Amniotic stem cell (primary cell): ENCODE measurements at regions not wholly inside any gene's neighbourhood (a gene's known extent, or its start where the extent isn't known, plus 50 kb on each side); places are given as distances from the start of the nearest gene placed in this dataset.

ENCODE experiments used
- DNase-seq: peaks from one replicate; lab custom pipeline; 2025; lab: John Stamatoyannopoulos, UW

GRCh38 chr4:24287096-24287495 lies 297.3 kb downstream of the DHX15 start:
- no peak for DNase-seq

GRCh38 chr4:24285759-24286158 lies 298.6 kb downstream of the DHX15 start:
- no peak for DNase-seq

- no peak for DNase-seq
Observed at GRCh38 chr4:24282446-24282845, 301.9 kb downstream of the DHX15 start.

- DNase-seq, result no peak
Observed at GRCh38 chr4:24279911-24280375, 304.4 kb downstream of the DHX15 start.

GRCh38 chr4:24279469-24279868 lies 304.9 kb downstream of the DHX15 start:
- DNase-seq, result no peak

- no peak for DNase-seq
Observed at GRCh38 chr4:24278693-24279092, 305.7 kb downstream of the DHX15 start.

- no peak for DNase-seq
Observed at GRCh38 chr4:24274381-24274941, 309.9 kb downstream of the DHX15 start.

- no peak for DNase-seq
Observed at GRCh38 chr4:24273136-24273535, 311.2 kb downstream of the DHX15 start.

- no peak for DNase-seq
Observed at GRCh38 chr4:24266951-24267722, 317.2 kb downstream of the DHX15 start.

- DNase-seq, result no peak
Observed at GRCh38 chr4:24265989-24266388, 318.4 kb downstream of the DHX15 start.

- no peak for DNase-seq
Observed at GRCh38 chr4:24262616-24263015, 321.7 kb downstream of the DHX15 start.

GRCh38 chr4:24262084-24262483 lies 322.3 kb downstream of the DHX15 start:
- no peak for DNase-seq

GRCh38 chr4:24260923-24261564 lies 323.3 kb downstream of the DHX15 start:
- DNase-seq, result no peak

GRCh38 chr4:24260133-24260715 lies 324.1 kb downstream of the DHX15 start:
- DNase-seq, result no peak

- DNase-seq, result no peak
Observed at GRCh38 chr4:24256547-24256946, 327.8 kb downstream of the DHX15 start.

- no peak for DNase-seq
Observed at GRCh38 chr4:24256066-24256465, 328.3 kb downstream of the DHX15 start.

GRCh38 chr4:24252121-24252520 lies 332.2 kb downstream of the DHX15 start:
- DNase-seq, result no peak

- no peak for DNase-seq
Observed at GRCh38 chr4:24251589-24251988, 332.8 kb downstream of the DHX15 start.

GRCh38 chr4:24249972-24250371 lies 334.4 kb downstream of the DHX15 start:
- DNase-seq, result no peak

GRCh38 chr4:24248674-24249630 lies 335.4 kb downstream of the DHX15 start:
- DNase-seq, result no peak

GRCh38 chr4:24245491-24245820 lies 338.9 kb downstream of the DHX15 start:
- no peak for DNase-seq
